ENCODE measurements at regions not wholly inside any gene's neighbourhood (a gene's known extent, or its start where the extent isn't known, plus 50 kb on each side); places are given as distances from the start of the nearest gene placed in this dataset.
"Not testable (repeated sequence)": the region's sequence is repeated elsewhere in the genome, so short reads cannot be mapped to it uniquely, and the experiment has no call there.

- no peak for DNase-seq
Measured at GRCh38 chr11:22479971-22480720, 142.0 kb downstream of the SLC17A6 start.

DNA sequence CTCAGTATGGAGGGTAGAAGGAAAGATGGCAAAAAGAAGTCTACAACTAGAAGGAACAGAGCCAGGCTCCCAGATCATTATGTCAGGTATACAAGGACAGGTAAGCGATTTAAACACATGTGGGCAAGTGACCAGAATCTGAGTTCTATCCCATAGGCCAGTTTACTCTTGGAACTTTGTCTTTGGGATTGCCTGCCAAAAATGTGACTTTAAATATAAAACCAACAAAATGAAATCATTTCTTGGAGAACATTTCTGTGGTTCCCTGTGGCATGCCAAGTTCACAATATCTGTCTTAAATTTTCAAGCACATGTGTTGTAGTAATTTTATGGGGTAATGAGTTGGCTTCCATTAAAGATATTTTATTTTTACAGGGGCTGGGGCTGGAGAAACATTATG is 141.0 kb downstream of the SLC17A6 start:
- no peak for DNase-seq

GRCh38 chr11:22478169-22478568 is 140.0 kb downstream of the SLC17A6 start:
- no peak for DNase-seq

- DNase-seq, result no peak
Measured at GRCh38 chr11:22477312-22477711, 139.1 kb downstream of the SLC17A6 start.

DNA sequence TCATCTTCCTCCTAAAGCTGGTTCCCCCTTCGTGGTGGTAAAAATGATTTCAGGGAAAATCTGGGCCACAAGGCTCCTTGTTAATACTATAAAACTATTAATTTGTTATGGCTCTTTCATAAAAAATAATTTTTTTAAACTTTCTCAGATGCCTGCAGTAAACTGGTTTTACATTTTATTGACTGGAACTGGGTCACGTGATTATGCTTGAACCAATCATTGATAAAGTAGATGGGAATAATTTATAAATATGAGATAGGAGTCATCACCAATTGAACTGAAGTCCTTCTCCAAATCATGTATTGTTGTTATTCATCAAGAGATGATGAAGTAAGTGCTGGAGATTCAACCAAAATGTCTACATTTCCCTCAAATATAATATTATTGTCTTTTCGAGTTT is 138.4 kb downstream of the SLC17A6 start:
- DNase-seq, result no peak

- no peak for DNase-seq
Measured at GRCh38 chr11:22474616-22475015, 136.4 kb downstream of the SLC17A6 start.

DNA sequence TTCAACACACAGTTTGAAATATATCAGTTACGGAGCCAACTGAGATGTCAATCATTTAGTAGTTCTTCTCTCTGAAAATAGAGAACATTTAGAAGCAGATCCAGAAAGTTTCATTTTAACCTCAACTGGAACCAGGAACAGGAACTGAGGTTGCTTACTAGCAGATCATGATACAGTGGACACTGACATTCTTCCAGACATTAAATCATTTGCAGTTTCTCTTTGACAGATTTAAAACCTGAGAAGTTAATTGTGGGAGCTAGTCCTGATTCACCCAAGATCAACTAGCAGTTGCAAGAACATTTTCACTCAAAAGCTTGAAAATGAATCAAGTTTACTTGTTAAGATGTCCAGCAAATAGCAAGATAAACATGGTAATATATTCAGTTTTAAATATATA is 135.4 kb downstream of the SLC17A6 start:
- no peak for DNase-seq

DNA sequence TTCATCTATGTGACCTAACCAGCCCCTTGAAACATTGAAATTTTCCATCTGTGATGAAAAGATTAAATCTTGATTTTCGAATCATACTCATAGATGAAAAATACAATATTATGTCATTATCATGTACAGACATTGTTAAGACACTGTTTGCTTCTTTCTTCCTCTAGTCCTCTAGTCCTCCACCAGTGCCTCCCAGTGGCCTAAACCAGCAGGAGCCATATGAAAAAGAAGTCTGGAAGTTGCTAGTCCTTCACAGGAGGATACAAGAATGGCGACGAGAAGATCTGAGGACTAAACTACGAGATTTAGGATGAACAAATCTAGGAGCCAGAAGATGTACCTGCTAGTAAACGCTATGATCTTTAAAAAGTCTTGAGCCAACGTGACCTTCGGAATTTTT is 134.1 kb downstream of the SLC17A6 start:
- DNase-seq, result no peak

GRCh38 chr11:22471385-22471784 is 133.2 kb downstream of the SLC17A6 start:
- no peak for DNase-seq

DNA sequence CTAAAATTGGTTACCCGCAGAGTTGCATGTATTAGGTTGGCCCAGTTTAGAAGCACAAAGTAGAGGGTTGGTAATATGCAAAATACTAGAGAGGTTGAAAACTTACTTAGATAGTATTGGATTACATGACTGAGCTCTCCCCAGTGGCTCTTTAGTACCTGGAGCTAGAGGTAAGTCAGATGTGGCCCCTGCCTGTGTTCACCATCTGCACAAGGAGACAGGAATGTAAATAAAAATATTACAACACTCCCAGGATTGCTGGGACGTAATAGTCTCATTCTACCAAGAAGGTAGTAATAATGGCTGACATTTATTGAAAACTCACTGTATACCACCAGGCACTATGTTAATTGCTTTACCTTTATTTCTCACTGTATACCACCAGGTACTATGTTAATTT is 129.6 kb downstream of the SLC17A6 start:
- DNase-seq, result no peak

DNA sequence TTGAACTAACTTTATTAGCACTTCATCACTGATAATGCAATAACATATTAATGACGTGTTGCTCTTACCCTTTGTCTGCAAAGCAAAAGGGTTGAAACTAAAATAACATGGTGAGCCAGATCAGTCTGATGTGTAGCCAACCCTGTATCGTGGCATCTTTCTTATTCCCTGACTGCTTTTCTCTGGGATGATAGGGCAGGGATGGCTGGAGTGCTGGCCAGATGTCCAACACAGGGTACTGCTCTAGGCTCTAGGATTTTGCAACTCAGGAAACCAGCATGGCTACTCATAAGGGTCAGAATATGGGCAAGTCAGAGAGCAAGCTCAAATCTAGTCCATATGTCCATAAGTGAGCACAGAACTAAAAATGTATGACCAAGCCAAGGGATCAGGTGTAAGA is 129.1 kb downstream of the SLC17A6 start:
- DNase-seq, result no peak

GRCh38 chr11:22466809-22467208 is 128.6 kb downstream of the SLC17A6 start:
- DNase-seq, result no peak

DNA sequence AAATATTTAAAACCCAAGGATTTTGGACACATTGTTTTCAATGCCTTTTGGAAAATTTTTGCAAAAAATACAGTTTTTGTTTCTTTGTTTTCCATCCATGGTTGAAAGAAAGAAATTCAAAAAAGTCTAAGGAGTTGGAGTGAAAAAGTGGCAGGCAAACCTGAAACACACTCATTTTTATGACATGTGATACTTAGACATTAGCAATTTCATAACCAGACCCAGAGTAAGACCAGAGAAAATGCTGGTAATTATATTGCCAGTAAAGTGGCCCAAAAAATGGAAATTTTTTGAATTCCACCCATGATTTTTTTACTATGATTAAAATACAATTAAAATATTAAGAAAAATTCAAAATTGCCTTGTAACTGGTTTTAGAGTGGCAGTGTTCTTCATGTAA is 128.2 kb downstream of the SLC17A6 start:
- no peak for DNase-seq

- no peak for DNase-seq
Measured at GRCh38 chr11:22465620-22466019, 127.4 kb downstream of the SLC17A6 start.

- no peak for DNase-seq
Measured at GRCh38 chr11:22461626-22462025, 123.4 kb downstream of the SLC17A6 start.

DNA sequence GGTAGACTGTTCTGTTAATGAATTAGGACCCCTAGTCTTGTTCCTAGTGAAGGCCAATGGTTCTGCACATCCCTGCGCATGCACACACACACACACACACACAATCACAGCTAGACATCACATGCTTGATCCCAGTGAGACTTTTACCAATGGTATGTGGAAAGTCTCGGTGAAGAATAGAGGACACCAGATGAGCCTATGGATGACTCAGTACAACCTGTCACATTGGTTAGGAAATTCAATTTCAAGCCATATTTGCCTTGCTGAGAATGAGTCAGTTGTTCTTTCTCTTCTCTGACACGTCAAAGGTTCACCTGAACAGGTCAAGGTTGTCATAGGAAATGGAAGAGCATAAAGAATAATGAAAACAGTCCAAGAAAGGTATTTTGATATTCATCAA is 122.0 kb downstream of the SLC17A6 start:
- DNase-seq, result no peak

DNA sequence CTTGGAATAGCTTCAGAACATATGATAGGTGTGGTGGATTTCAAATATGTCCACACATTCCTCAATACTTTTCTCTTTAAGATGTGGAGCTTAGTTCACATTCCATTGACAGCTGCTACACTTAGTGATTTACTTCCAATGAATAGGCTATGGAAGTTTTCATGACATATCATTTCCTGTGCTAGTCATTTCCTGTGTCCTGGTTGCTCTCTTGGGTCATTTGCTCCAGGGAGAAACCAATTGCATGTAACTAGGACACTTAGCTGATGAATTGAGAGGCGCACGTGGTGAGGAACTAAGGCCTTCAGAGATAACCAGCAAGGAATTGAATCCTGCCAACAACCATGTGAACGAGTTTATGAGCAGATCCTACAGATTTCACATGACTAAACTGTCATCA is 120.9 kb downstream of the SLC17A6 start:
- DNase-seq, result no peak

GRCh38 chr11:22458161-22458560 is 120.0 kb downstream of the SLC17A6 start:
- DNase-seq, result no peak

- no peak for DNase-seq
Measured at GRCh38 chr11:22456993-22457762, 119.0 kb downstream of the SLC17A6 start.

- DNase-seq, result no peak
Measured at GRCh38 chr11:22454461-22455090, 116.4 kb downstream of the SLC17A6 start.

GRCh38 chr11:22449441-22449840 is 111.3 kb downstream of the SLC17A6 start:
- no peak for DNase-seq

DNA sequence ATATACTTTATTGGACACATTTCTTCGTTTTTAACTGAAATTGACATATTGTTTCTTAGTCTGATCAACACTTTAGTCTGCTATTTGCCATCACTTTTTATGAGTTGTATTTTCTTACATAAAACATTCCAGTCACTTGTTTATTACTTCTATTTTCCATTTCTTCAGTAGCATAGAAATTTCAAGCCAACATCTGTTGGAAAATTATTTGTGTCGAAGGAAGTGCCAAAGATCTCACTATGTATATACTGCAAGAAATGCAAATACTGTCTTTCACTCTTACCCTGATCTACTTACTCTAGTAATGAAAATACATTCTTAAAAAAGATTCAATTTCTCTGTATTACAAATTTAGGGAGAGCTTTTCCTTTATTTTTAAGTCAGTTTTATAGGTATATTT is 105.9 kb downstream of the SLC17A6 start:
- no peak for DNase-seq

DNA sequence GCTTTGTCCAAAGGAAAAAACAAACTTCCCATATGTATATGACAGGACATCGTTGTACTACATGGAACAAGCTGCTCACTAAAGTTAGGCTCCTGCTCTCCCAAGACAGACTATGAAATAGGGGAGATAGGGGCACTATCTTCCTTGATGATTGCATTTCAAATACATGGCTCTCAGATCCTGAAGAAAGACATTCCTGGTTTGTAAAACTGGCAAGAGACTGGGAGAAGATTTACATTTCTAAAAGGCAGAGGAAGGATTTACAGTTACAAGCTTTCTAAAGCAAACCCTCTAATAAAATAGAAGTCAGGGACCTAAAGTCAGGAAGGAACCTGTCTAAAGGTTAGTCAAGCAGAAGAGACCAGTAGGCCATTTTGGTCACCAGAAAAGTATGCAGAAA is 103.7 kb downstream of the SLC17A6 start:
- DNase-seq, result no peak

GRCh38 chr11:22435582-22435981 is 97.4 kb downstream of the SLC17A6 start:
- not testable (repeated sequence) for DNase-seq
